Stomach (tissue), 8 donors: ENCODE measurements at regions not wholly inside any gene's neighbourhood (a gene's known extent, or its start where the extent isn't known, plus 50 kb on each side); places are given as distances from the start of the nearest gene placed in this dataset.

Experiments used
- DNase-seq, 2 donors: peaks; one replicate each; pipeline versions ENCODE4 v3.0.0 to v3.0.0-alpha.2; 2013 to 2019
- H3K27ac ChIP-seq, 5 donors: fragments of 200-600 bp in 4 of 5; sonication (generic) in 4 of 5; one replicate each; pipeline ENCODE4 v1.5.1; 2013 to 2019; ENCODE audit warnings: mild to moderate bottlenecking in 1 of 5, moderate library complexity in 1 of 5
- H3K27me3 ChIP-seq, 3 donors: fragments of 200-600 bp; sonication (generic); one replicate each; pipeline ENCODE4 v1.5.1; 2017 to 2019; ENCODE audit warnings: mixed run types in 1 of 3
- H3K36me3 ChIP-seq, 4 donors: fragments of 200-600 bp; sonication (generic); 1 replicate in 3 of 4; 2 replicates in 1 of 4; pipeline ENCODE4 v1.5.1; 2016 to 2019
- H3K4me1 ChIP-seq, 4 donors: fragments of 200-600 bp; sonication (generic); one replicate each; pipeline ENCODE4 v1.5.1; 2016 to 2019
- H3K4me3 ChIP-seq, 4 donors: fragments of 200-600 bp; sonication (generic) in 3 of 4; one replicate each; pipeline ENCODE4 v1.5.1; 2016 to 2019; ENCODE audit warnings: mild to moderate bottlenecking in 1 of 4
- H3K9me3 ChIP-seq, 4 donors: fragments of 200-600 bp; sonication (generic); one replicate each; pipeline ENCODE4 v1.5.1; 2016 to 2019
- EP300 ChIP-seq: sonication (generic); formaldehyde crosslinking; IDR thresholded peaks from one replicate; pipeline ENCODE4 v1.6.1; 2017; ENCODE audit warnings: antibody characterized with exemption
- POLR2A ChIP-seq, 4 donors: fragments of 450-650 bp; IDR thresholded peaks; one replicate each; pipeline ENCODE4 v1.6.1; 2016; ENCODE audit warnings: antibody characterized with exemption in 4 of 4, control low read depth in 2 of 4, mild to moderate bottlenecking in 1 of 4, moderate library complexity in 1 of 4
- POLR2AphosphoS5 ChIP-seq, 3 donors: sonication (generic); formaldehyde crosslinking; IDR thresholded peaks; one replicate each; pipeline ENCODE4 v1.6.1; 2016; ENCODE audit warnings: antibody characterized with exemption in 3 of 3
- WGBS, 5 donors: extraction: QIAGEN DNeasy Blood & Tissue Kit in 3 of 5; methylation state at CpG; one replicate each; pipeline versions ENCODE4 v1.1.5 to v1.1.7; 2013 to 2018; 5-methylcytosine and 5-hydroxymethylcytosine counted together
- intact Hi-C: fragments of 100-400 bp; cut with DNase I; formaldehyde crosslinking; loops from one replicate; pipeline ENCODE4 v1.15.1; 2023; ENCODE audit warnings: low total_unique reads
- TF ChIP-seq, protein P1 (sequence below), 7 experiments: fragments of 450-650 bp in 4 of 7; fragments of 200-600 bp in 3 of 7; sonication (generic) in 3 of 7; IDR thresholded peaks; one replicate each; pipeline ENCODE4 v1.5.1; 2016 to 2019; ENCODE audit warnings: antibody characterized with exemption in 7 of 7, control low read depth in 2 of 7, mild to moderate bottlenecking in 1 of 7
- donor health status: healthy with polysubstance abuse.
- donor health status: Bipolar disorder and iron deficiency.
- donor health status: healthy.

- TF ChIP-seq EP300: no peak
- no peak for TF ChIP-seq POLR2AphosphoS5 (IDR thresholded peaks at IDR 0.05)
- no peak for DNase-seq
- intact Hi-C loops: no loop called here
- WGBS, 5 donors: 92 to 96% (median 94%) methylated on average over 1 of the region's 1 CpG
- Histone ChIP-seq H3K4me1 (no peaks in the 10 kb centered on the region), H3K36me3 (no peaks in the 10 kb centered on the region), H3K4me3 (no peak overlapping the region), H3K9me3 (no peaks in the 10 kb centered on the region), H3K27me3 (no peaks in the 10 kb centered on the region), H3K27ac (no peak overlapping the region)
Measured at GRCh38 chr10:120382360-120382759, 74.7 kb upstream of the PLPP4 start.

GRCh38 chr10:120385992-120386391 lies 71.0 kb upstream of the PLPP4 start:
- TF ChIP-seq, protein P1, sequence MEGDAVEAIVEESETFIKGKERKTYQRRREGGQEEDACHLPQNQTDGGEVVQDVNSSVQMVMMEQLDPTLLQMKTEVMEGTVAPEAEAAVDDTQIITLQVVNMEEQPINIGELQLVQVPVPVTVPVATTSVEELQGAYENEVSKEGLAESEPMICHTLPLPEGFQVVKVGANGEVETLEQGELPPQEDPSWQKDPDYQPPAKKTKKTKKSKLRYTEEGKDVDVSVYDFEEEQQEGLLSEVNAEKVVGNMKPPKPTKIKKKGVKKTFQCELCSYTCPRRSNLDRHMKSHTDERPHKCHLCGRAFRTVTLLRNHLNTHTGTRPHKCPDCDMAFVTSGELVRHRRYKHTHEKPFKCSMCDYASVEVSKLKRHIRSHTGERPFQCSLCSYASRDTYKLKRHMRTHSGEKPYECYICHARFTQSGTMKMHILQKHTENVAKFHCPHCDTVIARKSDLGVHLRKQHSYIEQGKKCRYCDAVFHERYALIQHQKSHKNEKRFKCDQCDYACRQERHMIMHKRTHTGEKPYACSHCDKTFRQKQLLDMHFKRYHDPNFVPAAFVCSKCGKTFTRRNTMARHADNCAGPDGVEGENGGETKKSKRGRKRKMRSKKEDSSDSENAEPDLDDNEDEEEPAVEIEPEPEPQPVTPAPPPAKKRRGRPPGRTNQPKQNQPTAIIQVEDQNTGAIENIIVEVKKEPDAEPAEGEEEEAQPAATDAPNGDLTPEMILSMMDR (IDR thresholded peaks at IDR 0.05): no peak
- TF ChIP-seq EP300 (no peak), POLR2A (IDR thresholded peaks at IDR 0.05) (no peak), POLR2AphosphoS5 (IDR thresholded peaks at IDR 0.05) (no peak)
- Histone ChIP-seq H3K27me3 (no peaks in the 10 kb centered on the region), H3K27ac (no peak overlapping the region), H3K36me3 (no peaks in the 10 kb centered on the region), H3K4me3 (no peak overlapping the region), H3K4me1 (no peaks in the 10 kb centered on the region), H3K9me3 (no peaks in the 10 kb centered on the region)
- WGBS, 5 donors: 38 to 56% (median 45%) methylated on average over 4 of the region's 4 CpGs
- DNase-seq: no peak
- intact Hi-C loops: no loop called here

DNA sequence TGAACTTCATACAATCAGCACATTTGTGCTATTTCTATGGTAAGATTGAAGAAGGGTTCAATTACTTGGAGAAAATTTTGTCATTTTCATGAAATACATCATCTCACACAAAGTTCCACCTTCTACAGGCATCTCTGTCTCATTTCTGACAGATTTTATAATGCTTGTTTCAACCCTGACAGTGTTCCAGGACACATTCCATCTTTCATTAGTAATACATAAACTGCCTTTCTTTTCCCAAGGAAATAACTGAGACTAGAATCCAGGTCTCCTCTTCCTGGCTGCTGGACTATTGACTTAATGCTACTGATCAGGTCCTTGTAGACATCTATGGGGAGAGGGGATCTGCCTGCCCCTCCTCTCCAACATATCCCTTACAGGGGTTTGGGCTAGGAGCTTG lies 70.1 kb upstream of the PLPP4 start:
- H3K4me3 ChIP-seq: no peak overlapping the region
- H3K9me3 ChIP-seq: no peaks in the 10 kb centered on the region
- H3K4me1 ChIP-seq: no peaks in the 10 kb centered on the region
- no peak for DNase-seq
- H3K27ac ChIP-seq: no peak overlapping the region
- TF ChIP-seq EP300: no peak
- TF ChIP-seq, protein P1 (IDR thresholded peaks at IDR 0.05): no peak
- no peak for TF ChIP-seq POLR2A (IDR thresholded peaks at IDR 0.05)
- no peak for TF ChIP-seq POLR2AphosphoS5 (IDR thresholded peaks at IDR 0.05)
- no peaks in the 10 kb centered on the region for H3K27me3 ChIP-seq
- H3K36me3 ChIP-seq: no peaks in the 10 kb centered on the region
- intact Hi-C loops: no loop called here

DNA sequence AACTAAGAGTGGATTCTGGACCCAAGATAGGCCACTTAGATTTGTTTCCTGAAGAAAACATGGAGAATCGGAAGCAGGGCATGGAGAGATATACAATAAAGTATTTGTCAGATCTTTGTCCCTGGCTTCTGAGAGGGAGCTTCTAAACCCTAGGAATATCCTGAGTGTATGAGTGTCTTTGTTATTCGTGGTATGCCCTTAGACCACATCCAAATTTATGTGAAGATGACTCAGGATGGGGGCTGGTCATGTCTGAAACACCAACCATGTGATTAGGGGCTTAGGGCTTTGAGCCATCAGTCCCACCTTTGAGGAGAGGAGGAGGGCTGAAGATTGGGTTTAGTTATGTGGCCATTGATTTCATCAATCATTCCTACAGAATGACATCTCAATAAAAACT lies 69.7 kb upstream of the PLPP4 start:
- Histone ChIP-seq H3K27ac (no peak overlapping the region), H3K4me3 (no peak overlapping the region), H3K36me3 (no peaks in the 10 kb centered on the region), H3K9me3 (no peaks in the 10 kb centered on the region), H3K4me1 (peaks cover 0 to 4% (median 0%) of the 10 kb centered on the region in 4 donors), H3K27me3 (no peaks in the 10 kb centered on the region)
- 65 to 77% (median 75%) methylated on average over 2 of the region's 2 CpGs for WGBS, 5 donors
- TF ChIP-seq, protein P1 (IDR thresholded peaks at IDR 0.05): no peak
- TF ChIP-seq EP300: no peak
- TF ChIP-seq POLR2AphosphoS5 (IDR thresholded peaks at IDR 0.05): no peak
- no peak for TF ChIP-seq POLR2A (IDR thresholded peaks at IDR 0.05)
- no peak for DNase-seq
- intact Hi-C loops: no loop called here

DNA sequence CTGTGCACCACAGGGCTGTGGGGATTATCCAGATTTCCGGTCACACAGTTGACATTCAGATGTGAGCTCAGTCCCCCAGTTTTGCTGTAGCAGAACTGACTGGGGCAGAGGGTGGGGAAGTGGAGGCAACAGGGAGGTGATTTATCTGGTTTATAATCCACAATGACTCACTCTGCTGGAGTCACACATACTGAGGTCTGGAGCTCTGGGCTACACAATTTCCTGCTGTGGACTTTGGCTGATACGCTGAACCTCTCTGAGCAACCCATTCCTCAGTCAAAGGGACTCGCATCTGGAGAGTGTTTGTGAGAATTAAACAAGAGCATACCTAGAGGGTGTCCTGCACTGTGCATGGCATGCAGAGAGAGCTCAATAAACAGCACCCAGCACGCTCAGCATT lies 64.8 kb upstream of the PLPP4 start:
- TF ChIP-seq EP300 (no peak), POLR2A (IDR thresholded peaks at IDR 0.05) (no peak), POLR2AphosphoS5 (IDR thresholded peaks at IDR 0.05) (no peak)
- TF ChIP-seq, protein P1 (IDR thresholded peaks at IDR 0.05): no peak
- intact Hi-C loops: no loop called here
- WGBS, 5 donors: 57 to 75% (median 61%) methylated on average over 4 of the region's 4 CpGs

More for the DNA sequence above, 64.8 kb upstream of the PLPP4 start:
- Histone ChIP-seq H3K4me3 (no peak overlapping the region), H3K36me3 (no peaks in the 10 kb centered on the region), H3K4me1 (peaks cover 0 to 20% (median 0%) of the 10 kb centered on the region in 4 donors), H3K9me3 (no peaks in the 10 kb centered on the region), H3K27me3 (peaks cover 0 to 3% (median 0%) of the 10 kb centered on the region in 3 donors), H3K27ac (no peak overlapping the region)
- DNase-seq: no peak
